ENCODE measurements at regions not wholly inside any gene's neighbourhood (a gene's known extent, or its start where the extent isn't known, plus 50 kb on each side); places are given as distances from the start of the nearest gene placed in this dataset.
"Not testable (repeated sequence)": the region's sequence is repeated elsewhere in the genome, so short reads cannot be mapped to it uniquely, and the experiment has no call there.

- Mint-ChIP-seq H3K4me1 (peaks cover 18% of the 10 kb centered on the region), H3K4me3 (peak overlapping the region; percentile 63), H3K27me3 (peaks cover 62% of the 10 kb centered on the region), H3K27ac (peak overlapping the region; percentile 83), H3K9me3 (peaks cover 17% of the 10 kb centered on the region), H3K36me3 (peaks cover 1% of the 10 kb centered on the region)
Observed at GRCh38 chr6:27092316-27092692, 155.2 kb upstream of the PRSS16 start.

DNA sequence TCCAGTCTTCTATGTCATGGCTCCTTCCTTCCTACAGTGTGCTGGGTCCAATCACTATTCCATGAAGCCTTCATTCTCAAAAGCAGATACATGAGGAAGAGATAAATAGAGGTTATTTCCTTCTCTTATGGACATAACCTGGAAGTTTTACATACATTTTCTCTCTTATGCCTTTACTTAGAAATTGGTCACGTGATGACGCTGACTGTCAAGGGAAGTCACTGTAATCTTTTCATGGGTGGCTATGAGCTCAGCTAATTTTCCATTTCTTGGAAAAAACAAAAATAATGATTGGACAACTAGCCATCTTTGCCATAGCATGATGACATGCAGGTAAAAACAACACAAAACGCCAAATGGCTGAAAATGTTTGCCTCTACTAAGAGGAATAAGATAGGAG lies 151.6 kb upstream of the PRSS16 start:
- Mint-ChIP-seq H3K27ac (no peak overlapping the region), H3K4me3 (no peak overlapping the region), H3K36me3 (peaks cover 1% of the 10 kb centered on the region), H3K27me3 (peaks cover 57% of the 10 kb centered on the region), H3K9me3 (peaks cover 17% of the 10 kb centered on the region), H3K4me1 (peaks cover 21% of the 10 kb centered on the region)

GRCh38 chr6:27096834-27097511 lies 150.5 kb upstream of the PRSS16 start:
- Mint-ChIP-seq H3K4me1 (peaks cover 18% of the 10 kb centered on the region), H3K27ac (peak overlapping the region; percentile 80), H3K9me3 (peaks cover 17% of the 10 kb centered on the region), H3K4me3 (peak overlapping the region; percentile 81), H3K27me3 (peaks cover 51% of the 10 kb centered on the region), H3K36me3 (peaks cover 1% of the 10 kb centered on the region)

- no peaks in the 10 kb centered on the region for H3K36me3 Mint-ChIP-seq
- H3K4me3 Mint-ChIP-seq, result no peak overlapping the region
- H3K4me1 Mint-ChIP-seq, result peaks cover 15% of the 10 kb centered on the region
- H3K9me3 Mint-ChIP-seq, result peaks cover 12% of the 10 kb centered on the region
- no peak overlapping the region for H3K27ac Mint-ChIP-seq
- H3K27me3 Mint-ChIP-seq, result peaks cover 36% of the 10 kb centered on the region
Observed at GRCh38 chr6:27098956-27099355, 148.5 kb upstream of the PRSS16 start.

GRCh38 chr6:27100921-27101320 lies 146.6 kb upstream of the PRSS16 start:
- no peaks in the 10 kb centered on the region for H3K36me3 Mint-ChIP-seq
- H3K27ac Mint-ChIP-seq, result no peak overlapping the region
- H3K4me1 Mint-ChIP-seq, result peaks cover 15% of the 10 kb centered on the region
- peaks cover 27% of the 10 kb centered on the region for H3K27me3 Mint-ChIP-seq
- no peak overlapping the region for H3K4me3 Mint-ChIP-seq
- peaks cover 7% of the 10 kb centered on the region for H3K9me3 Mint-ChIP-seq

- no peaks in the 10 kb centered on the region for H3K9me3 Mint-ChIP-seq
- no peaks in the 10 kb centered on the region for H3K36me3 Mint-ChIP-seq
- peaks cover 7% of the 10 kb centered on the region for H3K4me1 Mint-ChIP-seq
- H3K27me3 Mint-ChIP-seq, result peaks cover 20% of the 10 kb centered on the region
- no peak overlapping the region for H3K4me3 Mint-ChIP-seq
- H3K27ac Mint-ChIP-seq, result no peak overlapping the region
Observed at GRCh38 chr6:27101824-27102223, 145.7 kb upstream of the PRSS16 start.

DNA sequence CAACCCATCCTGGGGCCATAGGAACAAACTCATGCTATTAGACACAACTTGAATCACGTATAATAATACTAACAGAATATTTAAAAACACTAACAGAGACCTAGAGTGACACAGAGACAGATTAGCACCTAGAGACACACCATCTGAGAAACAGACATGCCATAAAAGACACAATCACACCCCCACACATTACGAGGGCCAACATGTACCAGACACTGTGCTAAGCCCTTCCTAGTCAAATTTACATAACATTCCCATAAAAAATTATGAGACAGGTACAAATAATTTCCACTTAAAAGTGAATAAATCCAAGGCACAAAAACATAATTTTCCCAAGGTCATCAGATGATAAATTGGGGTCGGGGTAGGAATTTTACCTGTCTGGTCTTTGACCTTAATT lies 141.1 kb upstream of the PRSS16 start:
- Mint-ChIP-seq H3K4me3 (no peak overlapping the region), H3K9me3 (no peaks in the 10 kb centered on the region), H3K27ac (no peak overlapping the region), H3K4me1 (no peaks in the 10 kb centered on the region), H3K36me3 (no peaks in the 10 kb centered on the region), H3K27me3 (peaks cover 9% of the 10 kb centered on the region)

DNA sequence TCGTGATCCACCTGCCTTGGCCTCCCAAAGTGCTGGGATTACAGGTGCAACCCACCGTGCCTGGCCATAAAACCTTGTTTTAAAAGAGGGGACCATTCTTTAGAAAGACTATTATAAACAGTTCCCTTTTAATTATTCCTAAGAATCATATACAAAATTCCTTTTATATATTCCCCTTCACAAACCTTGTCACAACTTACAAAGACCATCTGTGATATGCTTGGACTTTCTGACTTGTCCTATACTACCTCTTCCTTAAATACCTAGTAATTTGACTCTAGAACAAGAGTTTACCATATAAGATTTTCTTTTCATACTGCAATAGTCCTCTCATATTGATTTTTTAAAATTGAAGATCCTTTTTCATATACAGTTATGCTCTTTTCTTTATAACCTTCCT lies 135.8 kb upstream of the PRSS16 start:
- Mint-ChIP-seq H3K36me3 (peaks cover 6% of the 10 kb centered on the region), H3K4me3 (no peak overlapping the region), H3K9me3 (peaks cover 6% of the 10 kb centered on the region), H3K27me3 (peaks cover 18% of the 10 kb centered on the region), H3K4me1 (no peaks in the 10 kb centered on the region), H3K27ac (no peak overlapping the region)

- Mint-ChIP-seq H3K36me3 (peaks cover 6% of the 10 kb centered on the region), H3K27me3 (peaks cover 18% of the 10 kb centered on the region), H3K27ac (no peak overlapping the region), H3K4me3 (no peak overlapping the region), H3K4me1 (no peaks in the 10 kb centered on the region), H3K9me3 (peaks cover 6% of the 10 kb centered on the region)
Observed at GRCh38 chr6:27112974-27113373, 134.5 kb upstream of the PRSS16 start.

DNA sequence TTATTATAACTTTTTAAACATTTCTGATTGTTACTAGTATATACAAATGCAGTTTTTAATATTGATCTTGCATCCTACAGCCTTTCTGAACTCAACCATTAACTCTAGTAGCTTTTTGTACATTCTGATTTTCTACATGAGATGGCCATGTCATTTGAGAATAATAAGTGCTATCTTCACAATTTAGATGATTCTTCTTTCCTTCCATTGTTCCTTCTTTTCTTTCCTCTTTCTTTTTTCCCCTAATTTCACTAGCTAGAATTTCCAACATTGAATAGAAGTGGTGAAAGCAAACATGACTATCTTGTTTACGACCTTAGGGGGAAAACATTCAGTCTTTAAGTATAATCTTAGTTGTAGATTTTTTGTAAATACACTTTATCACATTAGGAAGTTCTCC lies 128.2 kb upstream of the PRSS16 start:
- no peak overlapping the region for H3K27ac Mint-ChIP-seq
- H3K36me3 Mint-ChIP-seq, result peaks cover 2% of the 10 kb centered on the region

GRCh38 chr6:27119761-27120160 lies 127.7 kb upstream of the PRSS16 start:
- Mint-ChIP-seq H3K4me3 (no peak overlapping the region), H3K9me3 (no peaks in the 10 kb centered on the region), H3K4me1 (peaks cover 8% of the 10 kb centered on the region), H3K36me3 (peaks cover 2% of the 10 kb centered on the region), H3K27ac (no peak overlapping the region), H3K27me3 (no peaks in the 10 kb centered on the region)

More for the DNA sequence above, 128.2 kb upstream of the PRSS16 start:
- H3K4me1 Mint-ChIP-seq, result peaks cover 8% of the 10 kb centered on the region
- peaks cover 3% of the 10 kb centered on the region for H3K27me3 Mint-ChIP-seq
- no peak overlapping the region for H3K4me3 Mint-ChIP-seq
- H3K9me3 Mint-ChIP-seq, result no peaks in the 10 kb centered on the region

DNA sequence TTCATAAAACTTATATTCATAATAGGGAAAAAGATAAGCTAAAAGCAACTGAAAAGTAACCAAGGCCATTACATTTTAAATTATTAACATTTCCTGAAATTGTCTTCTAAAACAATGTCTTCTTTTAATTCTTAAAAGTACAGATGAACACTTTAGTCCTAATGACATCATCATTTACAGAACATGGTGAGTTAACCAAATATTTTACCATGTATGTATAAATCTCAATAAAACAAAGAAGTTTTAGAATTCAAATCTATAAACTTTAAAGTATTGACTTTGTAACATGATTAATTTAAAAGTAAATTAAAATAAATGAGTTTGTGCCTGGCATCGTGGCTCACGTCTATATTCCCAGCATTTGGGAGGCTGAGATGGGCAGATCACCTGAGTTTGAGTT lies 125.9 kb upstream of the PRSS16 start:
- no peak overlapping the region for H3K4me3 Mint-ChIP-seq
- no peaks in the 10 kb centered on the region for H3K9me3 Mint-ChIP-seq
- H3K27me3 Mint-ChIP-seq, result no peaks in the 10 kb centered on the region
- peaks cover 13% of the 10 kb centered on the region for H3K4me1 Mint-ChIP-seq
- H3K27ac Mint-ChIP-seq, result no peak overlapping the region
- H3K36me3 Mint-ChIP-seq, result no peaks in the 10 kb centered on the region

DNA sequence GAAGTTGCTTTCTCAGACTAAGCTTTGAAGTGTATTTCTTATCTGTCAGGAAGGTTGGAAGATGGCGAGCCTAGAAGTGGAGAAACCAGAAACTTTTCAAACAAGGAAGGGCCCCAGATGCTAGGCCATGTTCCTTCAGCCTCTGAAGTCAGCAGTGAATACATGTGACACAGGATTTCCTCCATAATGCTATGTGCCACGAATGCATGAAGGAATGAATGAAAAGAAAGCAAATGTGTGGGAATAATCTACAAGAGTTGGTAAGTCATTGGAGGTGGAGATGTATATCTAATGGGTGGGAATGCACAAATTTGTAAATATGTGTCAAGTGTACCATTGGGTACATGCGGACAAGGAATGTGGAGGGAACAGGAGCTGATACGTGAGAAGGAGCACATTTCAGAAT lies 123.2 kb upstream of the PRSS16 start:
- H3K4me3 Mint-ChIP-seq, result no peak overlapping the region
- peaks cover 20% of the 10 kb centered on the region for H3K4me1 Mint-ChIP-seq
- H3K36me3 Mint-ChIP-seq, result no peaks in the 10 kb centered on the region

GRCh38 chr6:27126046-27126814 lies 121.3 kb upstream of the PRSS16 start:
- Mint-ChIP-seq H3K4me1 (peaks cover 12% of the 10 kb centered on the region), H3K27me3 (no peaks in the 10 kb centered on the region), H3K27ac (no peak overlapping the region), H3K4me3 (peak overlapping the region; percentile 70), H3K9me3 (no peaks in the 10 kb centered on the region), H3K36me3 (no peaks in the 10 kb centered on the region)

More for the DNA sequence above, 123.2 kb upstream of the PRSS16 start:
- no peaks in the 10 kb centered on the region for H3K9me3 Mint-ChIP-seq
- H3K27ac Mint-ChIP-seq, result no peak overlapping the region
- H3K27me3 Mint-ChIP-seq, result no peaks in the 10 kb centered on the region

- Mint-ChIP-seq H3K4me1 (peaks cover 12% of the 10 kb centered on the region), H3K27me3 (no peaks in the 10 kb centered on the region), H3K27ac (no peak overlapping the region), H3K9me3 (no peaks in the 10 kb centered on the region), H3K36me3 (no peaks in the 10 kb centered on the region), H3K4me3 (peak overlapping the region; percentile 70)
Observed at GRCh38 chr6:27126815-27127537, 120.5 kb upstream of the PRSS16 start.

DNA sequence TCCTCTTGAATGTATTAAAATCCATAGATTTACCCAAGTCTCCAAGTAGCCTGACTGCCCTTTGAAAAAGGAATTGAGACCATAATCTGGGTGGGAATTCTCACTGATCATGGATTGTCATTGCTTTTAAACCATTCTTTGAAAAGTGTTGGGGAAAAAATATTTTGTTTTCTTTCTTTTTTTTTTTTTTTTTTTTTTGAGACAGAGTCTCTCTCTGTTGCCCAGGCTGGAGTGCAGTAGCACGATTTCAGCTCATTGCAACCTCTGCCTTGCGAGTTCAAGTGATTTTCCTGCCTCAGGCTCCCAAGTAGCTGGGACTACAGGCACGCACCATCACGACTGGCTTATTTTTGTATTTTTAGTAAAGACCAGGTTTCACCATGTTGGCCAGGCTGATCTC lies 119.6 kb upstream of the PRSS16 start:
- not testable (repeated sequence) for H3K27ac Mint-ChIP-seq, H3K9me3 Mint-ChIP-seq, H3K4me3 Mint-ChIP-seq, H3K27me3 Mint-ChIP-seq, H3K36me3 Mint-ChIP-seq
- peaks cover 12% of the 10 kb centered on the region for H3K4me1 Mint-ChIP-seq

All from activated naive CD4-positive, alpha-beta T cell treated with anti-CD3 and anti-CD28 coated beads, Interleukin-2, amount 50 U/mL, for 24 hours (primary cell).